ENCODE measurements at regions not wholly inside any gene's neighbourhood (a gene's known extent, or its start where the extent isn't known, plus 50 kb on each side); places are given as distances from the start of the nearest gene placed in this dataset.

DNA sequence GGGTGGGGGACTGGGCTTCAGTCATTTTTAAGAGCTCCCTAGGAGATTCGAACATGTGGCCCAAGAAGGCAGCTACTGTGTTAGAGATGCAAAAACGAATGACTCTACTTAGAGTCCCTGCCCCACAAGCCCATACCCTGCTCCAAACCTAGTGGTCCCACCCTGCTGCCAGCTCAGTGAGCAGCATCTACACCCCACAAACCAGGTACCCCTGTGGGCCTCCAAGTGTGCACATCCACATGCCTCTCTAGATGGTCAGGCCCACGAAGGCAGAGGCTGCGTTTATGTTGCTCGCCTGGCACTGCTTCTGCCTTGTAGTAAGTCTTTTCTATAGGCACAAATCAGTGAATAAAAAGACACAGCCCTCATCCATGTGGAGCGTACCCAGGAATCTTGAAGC is 112.6 kb downstream of the PDCL3 start:
- DNase-seq = no peak
- ChIA-PET CTCF (no interaction called here), POLR2A (no interaction called here)
- Mint-ChIP-seq H3K4me3 (no peak overlapping the region), H3K27ac (no peak overlapping the region), H3K36me3 (ENCODE audit: low read depth) (no peaks in the 10 kb centered on the region), H3K27me3 (no peaks in the 10 kb centered on the region), H3K9me3 (no peaks in the 10 kb centered on the region), H3K4me1 (no peaks in the 10 kb centered on the region)
- intact Hi-C loops (cut with micrococcal nuclease) = no loop called here
- no peak for ATAC-seq (ENCODE audit: low read depth)
- TF ChIP-seq, protein P1, sequence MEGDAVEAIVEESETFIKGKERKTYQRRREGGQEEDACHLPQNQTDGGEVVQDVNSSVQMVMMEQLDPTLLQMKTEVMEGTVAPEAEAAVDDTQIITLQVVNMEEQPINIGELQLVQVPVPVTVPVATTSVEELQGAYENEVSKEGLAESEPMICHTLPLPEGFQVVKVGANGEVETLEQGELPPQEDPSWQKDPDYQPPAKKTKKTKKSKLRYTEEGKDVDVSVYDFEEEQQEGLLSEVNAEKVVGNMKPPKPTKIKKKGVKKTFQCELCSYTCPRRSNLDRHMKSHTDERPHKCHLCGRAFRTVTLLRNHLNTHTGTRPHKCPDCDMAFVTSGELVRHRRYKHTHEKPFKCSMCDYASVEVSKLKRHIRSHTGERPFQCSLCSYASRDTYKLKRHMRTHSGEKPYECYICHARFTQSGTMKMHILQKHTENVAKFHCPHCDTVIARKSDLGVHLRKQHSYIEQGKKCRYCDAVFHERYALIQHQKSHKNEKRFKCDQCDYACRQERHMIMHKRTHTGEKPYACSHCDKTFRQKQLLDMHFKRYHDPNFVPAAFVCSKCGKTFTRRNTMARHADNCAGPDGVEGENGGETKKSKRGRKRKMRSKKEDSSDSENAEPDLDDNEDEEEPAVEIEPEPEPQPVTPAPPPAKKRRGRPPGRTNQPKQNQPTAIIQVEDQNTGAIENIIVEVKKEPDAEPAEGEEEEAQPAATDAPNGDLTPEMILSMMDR (IDR thresholded peaks at IDR 0.05) = no peak

- ChIA-PET POLR2A (no interaction called here), CTCF (no interaction called here)
- Mint-ChIP-seq H3K4me1 (no peaks in the 10 kb centered on the region), H3K36me3 (ENCODE audit: low read depth) (no peaks in the 10 kb centered on the region), H3K9me3 (no peaks in the 10 kb centered on the region), H3K27me3 (no peaks in the 10 kb centered on the region), H3K4me3 (no peak overlapping the region), H3K27ac (no peak overlapping the region)
- ATAC-seq (ENCODE audit: low read depth) (no peak), DNase-seq (no peak)
- TF ChIP-seq, protein P1 (IDR thresholded peaks at IDR 0.05) = no peak
- intact Hi-C loops (cut with micrococcal nuclease) = no loop called here
Observed at GRCh38 chr2:100675855-100676254, 113.1 kb downstream of the PDCL3 start.

DNA sequence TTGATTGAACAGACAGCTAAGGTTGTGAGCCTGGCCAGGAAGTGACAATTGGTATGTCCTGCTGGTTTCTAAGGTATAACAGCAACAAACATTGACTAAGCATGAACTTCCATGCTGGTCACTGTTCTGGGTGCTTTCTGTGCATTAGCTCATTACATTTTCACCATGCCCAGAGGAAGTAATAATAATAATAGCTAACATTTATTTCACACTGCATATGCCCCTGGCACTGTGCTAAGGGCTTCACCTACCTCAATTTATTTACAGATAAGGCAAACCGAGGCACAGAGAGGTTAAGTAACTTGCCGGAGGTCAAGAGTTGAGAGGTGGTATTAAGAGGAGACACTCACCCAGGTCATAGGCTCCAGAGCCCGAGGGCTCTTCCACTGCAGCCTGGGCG is 113.6 kb downstream of the PDCL3 start:
- ChIA-PET POLR2A (no interaction called here), CTCF (no interaction called here)
- H3K27me3 Mint-ChIP-seq = no peaks in the 10 kb centered on the region
- no peaks in the 10 kb centered on the region for H3K36me3 Mint-ChIP-seq (ENCODE audit: low read depth)
- no peak for DNase-seq
- H3K4me1 Mint-ChIP-seq = no peaks in the 10 kb centered on the region
- no peak overlapping the region for H3K27ac Mint-ChIP-seq
- ATAC-seq (ENCODE audit: low read depth) = no peak
- intact Hi-C loops (cut with micrococcal nuclease) = no loop called here
- TF ChIP-seq, protein P1 (IDR thresholded peaks at IDR 0.05) = no peak
- H3K9me3 Mint-ChIP-seq = no peaks in the 10 kb centered on the region
- H3K4me3 Mint-ChIP-seq = no peak overlapping the region

- H3K27me3 Mint-ChIP-seq = peaks cover 3% of the 10 kb centered on the region
- ATAC-seq (ENCODE audit: low read depth) = no peak
- POLR2A ChIA-PET = no interaction called here
- intact Hi-C loops (cut with micrococcal nuclease) = no loop called here
- no peaks in the 10 kb centered on the region for H3K9me3 Mint-ChIP-seq
- CTCF ChIA-PET = no interaction called here
- no peaks in the 10 kb centered on the region for H3K4me1 Mint-ChIP-seq
- no peaks in the 10 kb centered on the region for H3K36me3 Mint-ChIP-seq (ENCODE audit: low read depth)
- no peak overlapping the region for H3K27ac Mint-ChIP-seq
- TF ChIP-seq, protein P1 (IDR thresholded peaks at IDR 0.05) = no peak
- DNase-seq = no peak
- H3K4me3 Mint-ChIP-seq = no peak overlapping the region
Observed at GRCh38 chr2:100677611-100678185, 114.9 kb downstream of the PDCL3 start.

GRCh38 chr2:100679211-100679610 is 116.4 kb downstream of the PDCL3 start:
- ChIA-PET CTCF (no interaction called here), POLR2A (no interaction called here)
- TF ChIP-seq, protein P1 (IDR thresholded peaks at IDR 0.05) = no peak
- no peaks in the 10 kb centered on the region for H3K4me1 Mint-ChIP-seq
- intact Hi-C loops (cut with micrococcal nuclease) = no loop called here
- no peaks in the 10 kb centered on the region for H3K36me3 Mint-ChIP-seq (ENCODE audit: low read depth)
- H3K9me3 Mint-ChIP-seq = peaks cover 4% of the 10 kb centered on the region
- H3K27me3 Mint-ChIP-seq = peaks cover 6% of the 10 kb centered on the region
- ATAC-seq (ENCODE audit: low read depth) (no peak), DNase-seq (no peak)
- H3K27ac Mint-ChIP-seq = no peak overlapping the region
- no peak overlapping the region for H3K4me3 Mint-ChIP-seq

Data from activated B cell treated with CpG ODN at 0.5 μM for 24 hours (primary cell).